AML-193 (cell line): ENCODE measurements at regions not wholly inside any gene's neighbourhood (a gene's known extent, or its start where the extent isn't known, plus 50 kb on each side); places are given as distances from the start of the nearest gene placed in this dataset.

Experiments used
- DNase-seq, 2 experiments: peaks; one replicate each; lab custom pipeline; 2025; lab: John Stamatoyannopoulos, UW

- DNase-seq, result no peak
These were observed 368.0 kb downstream of the MFSD1 start for GRCh38 chr3:159169828-159170227.

GRCh38 chr3:159170436-159171003 lies 368.7 kb downstream of the MFSD1 start:
- DNase-seq, result no peak

- DNase-seq, result no peak
These were observed 369.5 kb downstream of the MFSD1 start for GRCh38 chr3:159171333-159171732.

- DNase-seq, result no peak
These were observed 370.6 kb downstream of the MFSD1 start for GRCh38 chr3:159172473-159172872.

- no peak for DNase-seq
These were observed 373.1 kb downstream of the MFSD1 start for GRCh38 chr3:159174715-159175692.

GRCh38 chr3:159178209-159178897 lies 376.5 kb downstream of the MFSD1 start:
- no peak for DNase-seq

- no peak for DNase-seq
These were observed 381.1 kb downstream of the MFSD1 start for GRCh38 chr3:159182961-159183360.

GRCh38 chr3:159185443-159186050 lies 383.7 kb downstream of the MFSD1 start:
- DNase-seq, result no peak

GRCh38 chr3:159186581-159186980 lies 384.7 kb downstream of the MFSD1 start:
- no peak for DNase-seq

GRCh38 chr3:159187232-159187631 lies 385.4 kb downstream of the MFSD1 start:
- DNase-seq, result no peak

GRCh38 chr3:159187706-159188105 lies 385.9 kb downstream of the MFSD1 start:
- no peak for DNase-seq

- DNase-seq, result no peak
These were observed 388.3 kb downstream of the MFSD1 start for GRCh38 chr3:159189994-159190669.

GRCh38 chr3:159191447-159191846 lies 389.6 kb downstream of the MFSD1 start:
- DNase-seq, result no peak

- DNase-seq, result no peak
These were observed 394.5 kb downstream of the MFSD1 start for GRCh38 chr3:159196359-159196758.

GRCh38 chr3:159200176-159200575 lies 398.3 kb downstream of the MFSD1 start:
- no peak for DNase-seq

- no peak for DNase-seq
These were observed 406.2 kb downstream of the MFSD1 start for GRCh38 chr3:159208050-159208449.

- DNase-seq, result no peak
These were observed 407.6 kb downstream of the MFSD1 start for GRCh38 chr3:159209459-159209858.

GRCh38 chr3:159210336-159210735 lies 408.5 kb downstream of the MFSD1 start:
- no peak for DNase-seq

GRCh38 chr3:159216311-159216710 lies 414.5 kb downstream of the MFSD1 start:
- DNase-seq, result no peak

GRCh38 chr3:159219231-159219630 lies 417.4 kb downstream of the MFSD1 start:
- DNase-seq, result no peak

- DNase-seq, result no peak
These were observed 419.5 kb downstream of the MFSD1 start for GRCh38 chr3:159221335-159221734.
